Neural cell (in vitro differentiated cells): ENCODE measurements at regions not wholly inside any gene's neighbourhood (a gene's known extent, or its start where the extent isn't known, plus 50 kb on each side); places are given as distances from the start of the nearest gene placed in this dataset.

Experiments used
- CTCF ChIP-seq: fragments of 450-650 bp; IDR thresholded peaks from 2 replicates; pipeline ENCODE4 v1.5.1; 2014; ENCODE audit warnings: antibody characterized with exemption, mild to moderate bottlenecking, moderate library complexity; ENCODE audit not compliant: poor library complexity, severe bottlenecking
- EP300 ChIP-seq: fragments of 450-650 bp; conservative IDR thresholded peaks from 2 replicates; pipeline ENCODE4 v1.6.1; 2014; ENCODE audit warnings: antibody characterized with exemption, mild to moderate bottlenecking, moderate library complexity; ENCODE audit not compliant: poor library complexity, severe bottlenecking
- EZH2 ChIP-seq: fragments of 200-600, 300-800 bp; shearing (Covaris generic), sonication (generic); IDR thresholded peaks from 2 replicates; pipeline ENCODE4 v1.6.1; 2014; ENCODE audit warnings: antibody characterized with exemption, low read length, borderline replicate concordance, mild to moderate bottlenecking; ENCODE audit not compliant: insufficient read depth, poor library complexity, severe bottlenecking
- POLR2AphosphoS5 ChIP-seq: IDR thresholded peaks from 2 replicates; pipeline ENCODE4 v1.6.1; 2012
- RAD21 ChIP-seq: fragments of 450-650 bp; conservative IDR thresholded peaks from 2 replicates; pipeline ENCODE4 v1.6.1; 2014; ENCODE audit warnings: antibody characterized with exemption, mild to moderate bottlenecking, moderate library complexity
- SMC3 ChIP-seq: fragments of 450-650 bp; conservative IDR thresholded peaks from 2 replicates; pipeline ENCODE4 v1.6.1; 2014; ENCODE audit warnings: antibody characterized with exemption, mild to moderate bottlenecking, moderate library complexity; ENCODE audit not compliant: poor library complexity
- TAF1 ChIP-seq: IDR thresholded peaks from 2 replicates; pipeline ENCODE4 v1.6.1; 2012; ENCODE audit warnings: low read depth

- TF ChIP-seq EP300 (no peak), CTCF (no peak), POLR2AphosphoS5 (no peak), TAF1 (no peak), EZH2 (no peak), RAD21 (no peak), SMC3 (no peak)
Observed at GRCh38 chr16:74184839-74185238, 111.8 kb upstream of the PSMD7 start.
